ENCODE measurements at regions not wholly inside any gene's neighbourhood (a gene's known extent, or its start where the extent isn't known, plus 50 kb on each side); places are given as distances from the start of the nearest gene placed in this dataset.

DNA sequence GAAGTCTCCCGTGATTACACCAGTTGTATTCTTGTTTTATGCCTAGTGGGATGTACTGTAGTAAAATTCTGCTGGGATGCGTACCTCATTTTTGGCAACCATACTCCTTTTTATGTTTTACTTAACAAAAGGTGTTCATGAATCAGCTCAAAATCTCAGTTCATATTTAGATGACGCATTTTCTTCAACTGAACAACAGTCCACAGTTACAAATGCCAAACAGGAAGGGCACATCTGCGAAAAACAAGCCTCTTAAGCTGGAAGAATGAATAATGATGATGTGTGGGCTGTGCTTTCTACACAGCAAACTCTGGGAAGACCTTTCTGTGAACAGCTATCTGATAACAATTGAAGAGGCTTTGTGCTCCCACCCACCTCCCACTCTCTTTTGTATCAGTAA is 68.4 kb upstream of the NRBF2 start:
- Histone ChIP-seq H3K4me3 (no peak overlapping the region), H3K27ac (no peak overlapping the region), H3K27me3 (peaks cover 0 to 5% (median 0%) of the 10 kb centered on the region in 4 donors), H3K36me3 (no peaks in the 10 kb centered on the region), H3K9me3 (no peaks in the 10 kb centered on the region), H3K4me1 (no peaks in the 10 kb centered on the region)
- intact Hi-C loops (cut with DNase I): no loop called here
- 31 to 32% methylated on average over 4 of the region's 4 CpGs for WGBS, 2 donors
- TF ChIP-seq POLR2A (IDR thresholded peaks at IDR 0.05): no peak
- TF ChIP-seq, protein P1, sequence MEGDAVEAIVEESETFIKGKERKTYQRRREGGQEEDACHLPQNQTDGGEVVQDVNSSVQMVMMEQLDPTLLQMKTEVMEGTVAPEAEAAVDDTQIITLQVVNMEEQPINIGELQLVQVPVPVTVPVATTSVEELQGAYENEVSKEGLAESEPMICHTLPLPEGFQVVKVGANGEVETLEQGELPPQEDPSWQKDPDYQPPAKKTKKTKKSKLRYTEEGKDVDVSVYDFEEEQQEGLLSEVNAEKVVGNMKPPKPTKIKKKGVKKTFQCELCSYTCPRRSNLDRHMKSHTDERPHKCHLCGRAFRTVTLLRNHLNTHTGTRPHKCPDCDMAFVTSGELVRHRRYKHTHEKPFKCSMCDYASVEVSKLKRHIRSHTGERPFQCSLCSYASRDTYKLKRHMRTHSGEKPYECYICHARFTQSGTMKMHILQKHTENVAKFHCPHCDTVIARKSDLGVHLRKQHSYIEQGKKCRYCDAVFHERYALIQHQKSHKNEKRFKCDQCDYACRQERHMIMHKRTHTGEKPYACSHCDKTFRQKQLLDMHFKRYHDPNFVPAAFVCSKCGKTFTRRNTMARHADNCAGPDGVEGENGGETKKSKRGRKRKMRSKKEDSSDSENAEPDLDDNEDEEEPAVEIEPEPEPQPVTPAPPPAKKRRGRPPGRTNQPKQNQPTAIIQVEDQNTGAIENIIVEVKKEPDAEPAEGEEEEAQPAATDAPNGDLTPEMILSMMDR (IDR thresholded peaks at IDR 0.05): no peak
- DNase-seq: no peak

DNA sequence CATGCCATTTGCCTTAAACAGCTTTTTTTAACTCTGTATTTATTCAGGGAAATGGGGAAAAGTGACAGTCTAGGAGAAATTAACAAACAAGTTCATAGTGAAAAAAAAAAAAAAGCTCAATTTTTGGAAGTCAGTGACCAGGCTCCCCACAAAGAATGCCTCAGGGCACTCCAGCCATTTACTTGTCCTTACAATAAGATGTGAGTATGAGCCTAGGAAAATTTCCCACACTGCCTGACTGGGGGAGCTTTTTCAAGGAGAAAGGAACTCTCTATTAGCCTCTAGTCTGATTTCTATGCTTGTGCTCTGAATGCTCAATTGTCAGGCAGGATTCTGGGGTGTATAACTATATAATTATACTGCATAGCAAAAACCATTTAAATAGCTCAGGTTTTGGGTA is 74.9 kb upstream of the NRBF2 start:
- Histone ChIP-seq H3K4me3 (no peak overlapping the region), H3K27me3 (no peaks in the 10 kb centered on the region), H3K4me1 (no peaks in the 10 kb centered on the region), H3K36me3 (no peaks in the 10 kb centered on the region), H3K9me3 (no peaks in the 10 kb centered on the region), H3K27ac (no peak overlapping the region)
- intact Hi-C loops (cut with DNase I): no loop called here
- TF ChIP-seq, protein P1 (IDR thresholded peaks at IDR 0.05): no peak
- TF ChIP-seq POLR2A (IDR thresholded peaks at IDR 0.05): no peak
- no peak for DNase-seq

DNA sequence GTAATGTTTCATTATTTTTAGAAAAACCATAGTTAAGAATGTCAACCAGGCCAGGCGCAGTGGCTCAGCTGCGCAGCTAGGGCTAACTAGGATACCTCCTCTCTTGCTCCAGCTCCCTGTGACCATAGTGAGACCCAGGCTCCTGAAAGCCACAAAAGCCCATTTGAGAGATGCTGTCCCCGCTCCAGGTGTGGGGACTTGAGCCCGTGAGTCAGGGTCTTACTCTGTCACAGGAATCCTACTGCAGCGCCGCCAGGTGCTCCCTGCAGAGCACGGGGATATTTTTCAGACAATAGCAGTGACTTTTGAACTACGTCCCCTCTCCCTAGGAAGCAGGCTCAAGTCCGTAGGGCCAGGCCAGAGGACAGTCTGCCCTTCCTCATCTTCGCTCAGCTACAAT is 75.6 kb upstream of the NRBF2 start:
- intact Hi-C loops (cut with DNase I): no loop called here
- H3K36me3 ChIP-seq: no peaks in the 10 kb centered on the region
- TF ChIP-seq, protein P1 (IDR thresholded peaks at IDR 0.05): no peak
- peaks cover 0 to under 1% (median 0%) of the 10 kb centered on the region in 4 donors for H3K27me3 ChIP-seq
- 83 to 86% methylated on average over 10 of the region's 10 CpGs for WGBS, 2 donors
- no peak for DNase-seq
- H3K27ac ChIP-seq: no peak overlapping the region
- no peaks in the 10 kb centered on the region for H3K4me1 ChIP-seq
- H3K9me3 ChIP-seq: no peaks in the 10 kb centered on the region
- H3K4me3 ChIP-seq: no peak overlapping the region

DNA sequence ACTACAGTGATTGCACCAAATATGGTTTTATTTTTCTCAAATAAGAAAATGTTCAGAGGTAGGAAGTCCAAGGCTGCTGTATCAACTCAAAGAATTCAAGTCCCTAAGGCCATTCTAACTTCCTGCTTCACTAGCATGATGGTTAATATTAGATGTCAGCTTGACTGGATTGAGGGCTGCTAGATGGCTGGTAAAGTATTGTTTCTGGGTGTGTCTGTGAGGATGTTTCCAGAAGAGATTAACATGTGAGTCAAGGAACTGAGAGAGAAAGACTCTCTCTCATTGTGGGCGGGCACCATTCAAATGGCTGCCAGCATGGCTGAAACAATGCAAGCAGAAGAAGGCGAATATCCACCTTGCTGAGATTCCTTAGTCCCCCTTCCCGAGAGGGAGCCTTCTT is 77.4 kb upstream of the NRBF2 start:
- Histone ChIP-seq H3K9me3 (no peaks in the 10 kb centered on the region), H3K27ac (no peak overlapping the region), H3K4me3 (no peak overlapping the region), H3K36me3 (no peaks in the 10 kb centered on the region), H3K4me1 (no peaks in the 10 kb centered on the region), H3K27me3 (peaks cover 0 to 7% (median 0%) of the 10 kb centered on the region in 4 donors)
- 64 to 76% methylated on average over 3 of the region's 3 CpGs for WGBS, 2 donors
- TF ChIP-seq, protein P1 (IDR thresholded peaks at IDR 0.05): no peak
- no peak for TF ChIP-seq POLR2A (IDR thresholded peaks at IDR 0.05)
- DNase-seq: no peak
- intact Hi-C loops (cut with DNase I): no loop called here

DNA sequence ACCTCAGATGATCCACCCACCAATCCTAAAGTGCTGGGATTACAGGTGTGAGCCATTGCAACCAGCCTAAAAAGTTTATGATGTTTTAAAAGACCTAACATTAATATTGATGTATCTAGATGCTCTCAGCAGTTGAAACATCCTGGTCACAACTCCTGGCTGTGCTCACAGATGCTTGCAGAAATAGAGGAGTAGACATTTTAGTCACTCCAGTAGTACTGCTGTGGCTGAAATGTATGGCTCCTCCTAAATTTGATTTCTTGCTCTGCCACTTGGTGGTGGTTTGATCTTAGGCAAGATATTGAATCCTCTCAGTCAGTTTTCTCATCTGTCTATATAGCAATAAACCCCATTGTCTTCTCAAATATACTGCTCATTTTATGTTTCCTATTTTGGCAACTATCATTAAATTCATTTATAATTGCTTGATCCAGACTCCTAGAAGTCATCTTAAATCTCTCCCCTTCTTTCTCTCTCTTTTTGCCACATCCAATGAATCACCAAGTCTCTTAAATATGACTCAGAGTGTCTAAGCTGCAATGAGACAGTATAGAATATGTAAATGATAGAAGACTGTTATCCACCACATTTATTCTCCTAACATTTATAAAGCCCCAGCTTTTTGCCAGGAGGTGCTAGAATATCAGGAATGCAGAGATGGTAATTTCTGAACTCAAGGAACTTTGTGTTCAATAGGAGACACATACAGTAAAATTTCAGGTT is 78.1 kb upstream of the NRBF2 start:
- no peak for DNase-seq
- intact Hi-C loops (cut with DNase I): no loop called here
- no peaks in the 10 kb centered on the region for H3K4me1 ChIP-seq
- H3K4me3 ChIP-seq: no peak overlapping the region
- TF ChIP-seq, protein P1 (IDR thresholded peaks at IDR 0.05): no peak
- no peak for TF ChIP-seq POLR2A (IDR thresholded peaks at IDR 0.05)
- H3K9me3 ChIP-seq: no peaks in the 10 kb centered on the region
- no peak overlapping the region for H3K27ac ChIP-seq
- H3K36me3 ChIP-seq: no peaks in the 10 kb centered on the region
- H3K27me3 ChIP-seq: peaks cover 0 to 7% (median 0%) of the 10 kb centered on the region in 4 donors

Measured in esophagus squamous epithelium (tissue), 5 donors.